OCI-LY3 (cell line): ENCODE measurements at regions not wholly inside any gene's neighbourhood (a gene's known extent, or its start where the extent isn't known, plus 50 kb on each side); places are given as distances from the start of the nearest gene placed in this dataset.
A peak's percentile ranks its signal among the peaks of the same experiment; 100 is the strongest.

Source experiments
- H2AFZ ChIP-seq: fragments of 200-600, 300-600 bp; shearing (Covaris generic); 2 replicates; pipeline ENCODE4 v1.6.0; 2014; ENCODE audit warnings: antibody characterized with exemption, low read depth, low read length
- H3K27ac ChIP-seq: fragments of 200-600, 300-600 bp; sonication (generic); 2 replicates; pipeline ENCODE4 v1.5.1; 2014; ENCODE audit warnings: mild to moderate bottlenecking, low read length, moderate library complexity, mixed read lengths
- H3K27me3 ChIP-seq: fragments of 200-600, 300-600 bp; sonication (generic); 2 replicates; pipeline ENCODE4 v1.6.1; 2014; ENCODE audit warnings: low read depth, low read length, mixed read lengths
- H3K36me3 ChIP-seq: fragments of 200-600, 300-600 bp; sonication (generic); replicated peaks from 2 replicates; pipeline ENCODE3; 2014; ENCODE audit warnings: low read depth, low read length, mixed read lengths
- H3K4me1 ChIP-seq: fragments of 300-600, 200-600 bp; sonication (generic); 2 replicates; pipeline ENCODE4 v1.6.1; 2014; ENCODE audit warnings: low read length, mixed read lengths
- H3K4me2 ChIP-seq: fragments of 200-600, 300-600 bp; sonication (generic); 2 replicates; pipeline ENCODE4 v1.6.1; 2014; ENCODE audit warnings: low read length, mixed read lengths
- H3K4me3 ChIP-seq: fragments of 300-600, 200-600 bp; sonication (generic); 2 replicates; pipeline ENCODE4 v1.5.1; 2014; ENCODE audit warnings: antibody characterized with exemption, mild to moderate bottlenecking, low read length, moderate library complexity
- H3K79me2 ChIP-seq: fragments of 300-600, 200-600 bp; shearing (Covaris generic); 2 replicates; pipeline ENCODE4 v1.6.1; 2014; ENCODE audit warnings: mild to moderate bottlenecking, low read length, mixed read lengths
- H3K9ac ChIP-seq: fragments of 300-600, 200-600 bp; shearing (Covaris generic); 2 replicates; pipeline ENCODE4 v1.6.0; 2014; ENCODE audit warnings: mild to moderate bottlenecking, low read length, moderate library complexity
- H3K9me3 ChIP-seq: fragments of 200-600, 300-600 bp; shearing (Covaris generic); 2 replicates; pipeline ENCODE4 v1.6.1; 2014; ENCODE audit warnings: low read length, mixed read lengths; ENCODE audit not compliant: insufficient read depth
- H4K20me1 ChIP-seq: fragments of 200-600, 300-600 bp; sonication (generic); 2 replicates; pipeline ENCODE4 v1.6.1; 2016; ENCODE audit warnings: low read length, mixed read lengths; ENCODE audit not compliant: insufficient read depth
- EZH2phosphoT487 ChIP-seq: fragments of 200-600 bp; shearing (Covaris generic); IDR thresholded peaks from 2 replicates; pipeline ENCODE4 v1.6.1; 2018; ENCODE audit warnings: antibody characterized with exemption, mixed run types, low read depth
- TF ChIP-seq, protein P1 (sequence below): fragments of 200-600, 300-600 bp; sonication (generic); IDR thresholded peaks from 2 replicates; pipeline ENCODE4 v1.5.1; 2014; ENCODE audit warnings: antibody characterized with exemption, low read length, low read depth

GRCh38 chr2:57878866-57879210, 167.8 kb upstream of the VRK2 start:
- Histone ChIP-seq H3K4me2 (peak overlapping the region; percentile 67; the same call in 1 of the 2 replicates), H3K9me3 (no peaks in the 10 kb centered on the region), H2AFZ (no peak overlapping the region), H3K36me3 (no peaks in the 10 kb centered on the region), H3K4me3 (0 out of 2 replicates have a peak overlapping the region, but pooled peaks have one; percentile 64), H3K4me1 (peaks cover 22% of the 10 kb centered on the region), H3K27ac (no peak overlapping the region), H4K20me1 (no peaks in the 10 kb centered on the region), H3K27me3 (no peaks in the 10 kb centered on the region), H3K9ac (no peak overlapping the region), H3K79me2 (no peaks in the 10 kb centered on the region)
- TF ChIP-seq EZH2phosphoT487, result no peak
- TF ChIP-seq, protein P1, sequence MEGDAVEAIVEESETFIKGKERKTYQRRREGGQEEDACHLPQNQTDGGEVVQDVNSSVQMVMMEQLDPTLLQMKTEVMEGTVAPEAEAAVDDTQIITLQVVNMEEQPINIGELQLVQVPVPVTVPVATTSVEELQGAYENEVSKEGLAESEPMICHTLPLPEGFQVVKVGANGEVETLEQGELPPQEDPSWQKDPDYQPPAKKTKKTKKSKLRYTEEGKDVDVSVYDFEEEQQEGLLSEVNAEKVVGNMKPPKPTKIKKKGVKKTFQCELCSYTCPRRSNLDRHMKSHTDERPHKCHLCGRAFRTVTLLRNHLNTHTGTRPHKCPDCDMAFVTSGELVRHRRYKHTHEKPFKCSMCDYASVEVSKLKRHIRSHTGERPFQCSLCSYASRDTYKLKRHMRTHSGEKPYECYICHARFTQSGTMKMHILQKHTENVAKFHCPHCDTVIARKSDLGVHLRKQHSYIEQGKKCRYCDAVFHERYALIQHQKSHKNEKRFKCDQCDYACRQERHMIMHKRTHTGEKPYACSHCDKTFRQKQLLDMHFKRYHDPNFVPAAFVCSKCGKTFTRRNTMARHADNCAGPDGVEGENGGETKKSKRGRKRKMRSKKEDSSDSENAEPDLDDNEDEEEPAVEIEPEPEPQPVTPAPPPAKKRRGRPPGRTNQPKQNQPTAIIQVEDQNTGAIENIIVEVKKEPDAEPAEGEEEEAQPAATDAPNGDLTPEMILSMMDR, result no peak

GRCh38 chr2:57880446-57880845, 166.2 kb upstream of the VRK2 start:
- peaks cover 28% of the 10 kb centered on the region for H3K4me1 ChIP-seq

DNA sequence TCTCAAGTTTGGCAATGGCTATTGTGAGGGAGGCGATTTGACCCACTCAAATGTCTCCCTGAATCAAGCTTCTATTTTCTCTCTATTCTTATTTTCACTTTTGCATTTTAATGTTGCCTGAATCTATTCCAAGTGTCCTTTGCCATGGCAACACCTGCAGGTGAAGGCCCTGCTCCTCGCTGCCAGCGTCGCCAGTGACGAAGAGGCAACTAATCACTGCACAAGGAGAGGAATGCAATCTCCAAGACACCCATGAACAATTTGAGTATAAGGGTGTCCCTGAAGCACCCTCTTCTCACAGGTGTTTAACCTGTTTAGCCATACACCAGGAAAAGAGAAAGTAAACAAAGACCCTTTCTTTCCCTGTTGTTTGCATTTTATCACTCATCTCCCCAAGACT, 165.6 kb upstream of the VRK2 start:
- H3K9me3 ChIP-seq, result no peaks in the 10 kb centered on the region
- H3K27me3 ChIP-seq, result no peaks in the 10 kb centered on the region
- H3K79me2 ChIP-seq, result no peaks in the 10 kb centered on the region
- no peaks in the 10 kb centered on the region for H4K20me1 ChIP-seq
- H3K4me3 ChIP-seq, result no peak overlapping the region
- no peak overlapping the region for H2AFZ ChIP-seq
- H3K9ac ChIP-seq, result no peak overlapping the region
- H3K27ac ChIP-seq, result no peak overlapping the region
- H3K4me2 ChIP-seq, result no peak overlapping the region
- H3K4me1 ChIP-seq, result peaks cover 32% of the 10 kb centered on the region
- no peak for TF ChIP-seq EZH2phosphoT487
- TF ChIP-seq, protein P1, result no peak
- no peaks in the 10 kb centered on the region for H3K36me3 ChIP-seq

More at GRCh38 chr2:57880446-57880845, 166.2 kb upstream of the VRK2 start:
- no peak overlapping the region for H3K27ac ChIP-seq
- no peaks in the 10 kb centered on the region for H3K27me3 ChIP-seq
- H4K20me1 ChIP-seq, result no peaks in the 10 kb centered on the region
- no peak overlapping the region for H3K4me2 ChIP-seq
- H3K36me3 ChIP-seq, result no peaks in the 10 kb centered on the region
- H3K9ac ChIP-seq, result no peak overlapping the region
- no peak overlapping the region for H2AFZ ChIP-seq
- TF ChIP-seq EZH2phosphoT487, result no peak
- TF ChIP-seq, protein P1, result no peak
- no peaks in the 10 kb centered on the region for H3K79me2 ChIP-seq
- no peaks in the 10 kb centered on the region for H3K9me3 ChIP-seq
- H3K4me3 ChIP-seq, result no peak overlapping the region

DNA sequence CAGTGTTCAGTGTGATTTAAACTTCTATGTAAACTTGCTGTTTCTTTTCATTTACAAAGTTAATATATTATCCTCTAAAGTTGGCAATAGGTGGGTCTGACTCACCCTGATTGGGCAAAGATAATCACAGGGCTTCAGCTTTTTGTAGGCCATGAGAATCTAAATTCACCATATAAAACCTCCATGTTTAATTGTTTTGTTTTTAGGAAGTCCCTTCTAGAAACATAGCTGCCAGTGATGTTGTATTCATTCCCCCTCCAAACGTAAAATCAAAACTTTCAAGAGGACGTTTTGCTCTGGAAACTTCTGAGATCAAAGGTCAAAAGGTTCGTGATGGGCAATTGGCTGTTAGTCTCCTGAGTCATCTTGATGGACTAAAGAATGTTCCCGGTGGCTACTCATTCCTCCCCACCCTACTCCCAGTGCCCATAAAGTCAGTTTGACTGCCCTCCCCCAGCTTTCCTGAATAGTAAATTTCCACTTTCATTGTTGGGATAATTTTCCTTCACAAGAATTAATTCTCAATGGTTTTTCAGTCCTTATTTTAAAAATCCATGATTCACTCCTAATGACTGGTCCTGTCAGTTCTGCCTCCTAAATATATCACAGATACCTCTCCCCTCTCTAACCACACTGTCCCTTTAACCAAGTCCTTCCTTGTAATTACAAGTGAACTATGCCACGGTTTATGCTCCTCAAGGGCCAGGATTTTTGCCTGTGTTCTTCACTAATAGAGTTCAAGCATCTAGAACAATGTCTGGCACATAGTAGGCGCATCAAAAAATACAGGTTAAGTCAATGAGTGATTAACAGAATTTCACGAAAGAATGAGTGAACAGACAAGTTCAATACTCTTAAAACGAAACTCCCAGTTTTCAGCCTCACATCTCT, 164.4 kb upstream of the VRK2 start:
- no peaks in the 10 kb centered on the region for H3K27me3 ChIP-seq
- no peaks in the 10 kb centered on the region for H4K20me1 ChIP-seq
- H3K4me3 ChIP-seq, result no peak overlapping the region
- no peak overlapping the region for H3K27ac ChIP-seq
- no peak overlapping the region; the same call in 1 of the 2 replicates for H2AFZ ChIP-seq
- no peaks in the 10 kb centered on the region for H3K79me2 ChIP-seq
- TF ChIP-seq EZH2phosphoT487, result no peak
- TF ChIP-seq, protein P1, result no peak
- no peak overlapping the region for H3K9ac ChIP-seq
- no peak overlapping the region for H3K4me2 ChIP-seq
- H3K9me3 ChIP-seq, result no peaks in the 10 kb centered on the region
- no peaks in the 10 kb centered on the region for H3K36me3 ChIP-seq
- peaks cover 31% of the 10 kb centered on the region for H3K4me1 ChIP-seq
